ENCODE measurements at regions not wholly inside any gene's neighbourhood (a gene's known extent, or its start where the extent isn't known, plus 50 kb on each side); places are given as distances from the start of the nearest gene placed in this dataset.

- TF ChIP-seq GATA2 (IDR thresholded peaks at IDR 0.05; ENCODE audit: low read depth, low read length): no peak
- TF ChIP-seq GATA3 (IDR thresholded peaks at IDR 0.05; ENCODE audit: low read depth, low read length): no peak
Measured at GRCh38 chr2:207308519-207309224, 142.9 kb upstream of the KLF7 start.

- no peak for TF ChIP-seq GATA2 (IDR thresholded peaks at IDR 0.05; ENCODE audit: low read depth, low read length)
Measured at GRCh38 chr2:207311316-207312005, 145.7 kb upstream of the KLF7 start.

- TF ChIP-seq GATA3 (IDR thresholded peaks at IDR 0.05; ENCODE audit: low read depth, low read length) (no peak), GATA2 (IDR thresholded peaks at IDR 0.05; ENCODE audit: low read depth, low read length) (no peak)
Measured at GRCh38 chr2:207312006-207312356, 146.2 kb upstream of the KLF7 start.

- TF ChIP-seq GATA2 (IDR thresholded peaks at IDR 0.05; ENCODE audit: low read depth, low read length) (no peak), GATA3 (IDR thresholded peaks at IDR 0.05; ENCODE audit: low read depth, low read length) (no peak)
Measured at GRCh38 chr2:207313947-207314346, 148.2 kb upstream of the KLF7 start.

- TF ChIP-seq GATA2 (IDR thresholded peaks at IDR 0.05; ENCODE audit: low read depth, low read length) (no peak), GATA3 (IDR thresholded peaks at IDR 0.05; ENCODE audit: low read depth, low read length) (no peak)
Measured at GRCh38 chr2:207315131-207315530, 149.4 kb upstream of the KLF7 start.

GRCh38 chr2:207316484-207316883 is 150.7 kb upstream of the KLF7 start:
- TF ChIP-seq GATA3 (IDR thresholded peaks at IDR 0.05; ENCODE audit: low read depth, low read length) (no peak), GATA2 (IDR thresholded peaks at IDR 0.05; ENCODE audit: low read depth, low read length) (no peak)

GRCh38 chr2:207316906-207317305 is 151.2 kb upstream of the KLF7 start:
- no peak for TF ChIP-seq GATA3 (IDR thresholded peaks at IDR 0.05; ENCODE audit: low read depth, low read length)
- TF ChIP-seq GATA2 (IDR thresholded peaks at IDR 0.05; ENCODE audit: low read depth, low read length): no peak

- no peak for TF ChIP-seq GATA2 (IDR thresholded peaks at IDR 0.05; ENCODE audit: low read depth, low read length)
- no peak for TF ChIP-seq GATA3 (IDR thresholded peaks at IDR 0.05; ENCODE audit: low read depth, low read length)
Measured at GRCh38 chr2:207317378-207317984, 151.7 kb upstream of the KLF7 start.

GRCh38 chr2:207318181-207318628 is 152.5 kb upstream of the KLF7 start:
- TF ChIP-seq GATA3 (IDR thresholded peaks at IDR 0.05; ENCODE audit: low read depth, low read length): 0 out of 2 replicates have a peak, but pooled peaks have one; percentile 15
- TF ChIP-seq GATA2 (IDR thresholded peaks at IDR 0.05; ENCODE audit: low read depth, low read length): peak; percentile 57; the same call in 1 of the 2 replicates

- TF ChIP-seq GATA2 (IDR thresholded peaks at IDR 0.05; ENCODE audit: low read depth, low read length) (no peak), GATA3 (IDR thresholded peaks at IDR 0.05; ENCODE audit: low read depth, low read length) (no peak)
Measured at GRCh38 chr2:207319316-207319715, 153.6 kb upstream of the KLF7 start.

- TF ChIP-seq GATA2 (IDR thresholded peaks at IDR 0.05; ENCODE audit: low read depth, low read length) (no peak), GATA3 (IDR thresholded peaks at IDR 0.05; ENCODE audit: low read depth, low read length) (no peak)
Measured at GRCh38 chr2:207320381-207321159, 154.8 kb upstream of the KLF7 start.

- TF ChIP-seq GATA3 (IDR thresholded peaks at IDR 0.05; ENCODE audit: low read depth, low read length) (no peak), GATA2 (IDR thresholded peaks at IDR 0.05; ENCODE audit: low read depth, low read length) (no peak)
Measured at GRCh38 chr2:207321514-207321913, 155.8 kb upstream of the KLF7 start.

- TF ChIP-seq GATA2 (IDR thresholded peaks at IDR 0.05; ENCODE audit: low read depth, low read length): no peak
- no peak for TF ChIP-seq GATA3 (IDR thresholded peaks at IDR 0.05; ENCODE audit: low read depth, low read length)
Measured at GRCh38 chr2:207324001-207324400, 158.3 kb upstream of the KLF7 start.

- no peak for TF ChIP-seq GATA3 (IDR thresholded peaks at IDR 0.05; ENCODE audit: low read depth, low read length)
- no peak for TF ChIP-seq GATA2 (IDR thresholded peaks at IDR 0.05; ENCODE audit: low read depth, low read length)
Measured at GRCh38 chr2:207327513-207327912, 161.8 kb upstream of the KLF7 start.
